Endodermal cell (in vitro differentiated cells): ENCODE measurements at regions not wholly inside any gene's neighbourhood (a gene's known extent, or its start where the extent isn't known, plus 50 kb on each side); places are given as distances from the start of the nearest gene placed in this dataset.
A peak's percentile ranks its signal among the peaks of the same experiment; 100 is the strongest.

Experiments used
- DNase-seq: peaks from one replicate; pipeline ENCODE4 v3.0.0-alpha.2; 2017
- H3K27ac ChIP-seq: 2 replicates; pipeline ENCODE4 v1.5.1; 2013; ENCODE audit warnings: mild to moderate bottlenecking, low read depth, low read length, moderate library complexity
- H3K27me3 ChIP-seq: 2 replicates; pipeline ENCODE4 v1.6.1; 2013; ENCODE audit warnings: mild to moderate bottlenecking, low read length, moderate library complexity; ENCODE audit not compliant: insufficient read depth, control insufficient read depth, poor library complexity, severe bottlenecking
- H3K36me3 ChIP-seq: 2 replicates; pipeline ENCODE4 v1.7.0; 2013; ENCODE audit warnings: mild to moderate bottlenecking, low read length, moderate library complexity; ENCODE audit not compliant: control insufficient read depth, insufficient read depth
- H3K4me1 ChIP-seq: one replicate; pipeline ENCODE4 v1.7.0; 2013; ENCODE audit warnings: low read length; ENCODE audit not compliant: control insufficient read depth, insufficient read depth
- H3K4me3 ChIP-seq: 2 replicates; pipeline ENCODE4 v1.5.1; 2013; ENCODE audit warnings: mild to moderate bottlenecking, low read length, moderate library complexity
- H3K9ac ChIP-seq: 2 replicates; pipeline ENCODE4 v1.6.1; 2013; ENCODE audit warnings: mild to moderate bottlenecking, low read length, moderate library complexity; ENCODE audit not compliant: poor library complexity, severe bottlenecking; ENCODE audit errors: extremely low read depth
- H3K9me3 ChIP-seq: 2 replicates; pipeline ENCODE4 v1.6.1; 2013; ENCODE audit warnings: mild to moderate bottlenecking, low read length, moderate library complexity; ENCODE audit not compliant: control insufficient read depth
- H3K27ac Mint-ChIP-seq: 2 replicates; pipeline ENCODE4 v1.8.0; 2020; ENCODE audit warnings: mixed read lengths
- H3K27me3 Mint-ChIP-seq: 2 replicates; pipeline ENCODE4 v1.8.0; 2021; ENCODE audit warnings: mild to moderate bottlenecking, mixed read lengths; ENCODE audit not compliant: insufficient read depth
- H3K36me3 Mint-ChIP-seq: 2 replicates; pipeline ENCODE4 v1.8.0; 2020; ENCODE audit warnings: low read depth, mixed read lengths
- H3K4me1 Mint-ChIP-seq: 2 replicates; pipeline ENCODE4 v1.8.0; 2020; ENCODE audit warnings: mixed read lengths
- H3K4me3 Mint-ChIP-seq: 2 replicates; pipeline ENCODE4 v1.8.0; 2020; ENCODE audit warnings: mild to moderate bottlenecking, moderate library complexity, mixed read lengths
- H3K9me3 Mint-ChIP-seq: 2 replicates; pipeline ENCODE4 v1.8.0; 2020; ENCODE audit warnings: mild to moderate bottlenecking, mixed read lengths
- WGBS, 2 experiments: methylation state at CpG; one replicate each; pipeline versions ENCODE4 v1.1.5 to v1.1.7; 2013; ENCODE audit warnings: missing lambda C conversion rate in 2 of 2, mixed read lengths in 1 of 2; ENCODE audit not compliant: insufficient coverage in 1 of 2, insufficient read length in 1 of 2; 5-methylcytosine and 5-hydroxymethylcytosine counted together
- TF ChIP-seq, protein P1 (sequence below): fragments of 200-600 bp; sonication (generic); conservative IDR thresholded peaks from 2 replicates; pipeline ENCODE4 v1.5.0; 2021; ENCODE audit warnings: antibody characterized with exemption, mild to moderate bottlenecking

DNA sequence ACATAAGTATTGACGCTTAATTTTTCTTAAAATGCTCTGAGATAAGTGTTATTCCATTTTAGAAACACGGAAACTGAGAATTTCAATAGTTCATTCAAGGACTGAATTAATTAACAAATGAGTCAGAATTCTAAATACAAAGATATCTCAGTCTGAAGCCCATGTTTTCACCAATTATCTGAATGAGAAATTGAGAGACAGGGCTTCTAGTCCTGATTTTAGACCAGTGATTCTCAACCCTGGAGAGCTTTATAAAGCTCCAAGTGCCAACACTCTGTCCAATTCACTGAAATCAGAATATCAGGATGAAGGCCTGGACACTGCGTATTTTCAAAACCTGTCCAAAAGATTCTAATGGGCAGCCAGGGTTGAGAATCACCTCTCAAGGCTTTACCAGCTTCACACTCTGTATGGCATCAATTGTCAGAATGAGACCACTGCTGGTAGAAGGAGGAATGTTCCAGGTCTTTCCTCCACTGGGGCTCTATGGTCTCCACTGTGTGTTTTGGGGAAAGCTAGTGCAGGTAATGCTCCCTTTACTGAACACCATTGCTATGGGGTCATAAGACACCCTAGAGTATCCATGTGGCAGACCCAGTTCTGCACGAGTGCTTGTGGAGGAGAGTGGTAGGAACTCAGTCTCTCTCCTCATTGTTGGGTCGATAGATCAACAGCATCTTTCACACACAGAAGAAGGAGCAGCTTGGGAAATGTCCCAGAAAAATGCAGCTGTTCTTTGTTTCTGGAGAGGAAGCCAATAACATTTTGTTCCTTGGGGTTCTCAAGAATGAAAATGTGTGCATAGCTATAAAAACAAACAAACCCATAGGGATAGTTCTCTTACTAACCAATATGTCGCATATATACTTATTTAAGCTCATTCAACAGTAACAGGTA is 99.7 kb upstream of the OSMR start:
- no peaks in the 10 kb centered on the region for H3K36me3 Mint-ChIP-seq
- no peak overlapping the region for H3K4me3 ChIP-seq

GRCh38 chr5:38749861-38750260 is 96.0 kb upstream of the OSMR start:
- Mint-ChIP-seq H3K27me3 (peaks cover 3% of the 10 kb centered on the region), H3K27ac (no peak overlapping the region), H3K36me3 (no peaks in the 10 kb centered on the region), H3K9me3 (no peaks in the 10 kb centered on the region), H3K4me1 (no peaks in the 10 kb centered on the region), H3K4me3 (no peak overlapping the region)
- H3K27me3 ChIP-seq, result peaks cover 5% of the 10 kb centered on the region
- H3K9ac ChIP-seq, result no peak overlapping the region
- DNase-seq, result no peak
- TF ChIP-seq, protein P1, sequence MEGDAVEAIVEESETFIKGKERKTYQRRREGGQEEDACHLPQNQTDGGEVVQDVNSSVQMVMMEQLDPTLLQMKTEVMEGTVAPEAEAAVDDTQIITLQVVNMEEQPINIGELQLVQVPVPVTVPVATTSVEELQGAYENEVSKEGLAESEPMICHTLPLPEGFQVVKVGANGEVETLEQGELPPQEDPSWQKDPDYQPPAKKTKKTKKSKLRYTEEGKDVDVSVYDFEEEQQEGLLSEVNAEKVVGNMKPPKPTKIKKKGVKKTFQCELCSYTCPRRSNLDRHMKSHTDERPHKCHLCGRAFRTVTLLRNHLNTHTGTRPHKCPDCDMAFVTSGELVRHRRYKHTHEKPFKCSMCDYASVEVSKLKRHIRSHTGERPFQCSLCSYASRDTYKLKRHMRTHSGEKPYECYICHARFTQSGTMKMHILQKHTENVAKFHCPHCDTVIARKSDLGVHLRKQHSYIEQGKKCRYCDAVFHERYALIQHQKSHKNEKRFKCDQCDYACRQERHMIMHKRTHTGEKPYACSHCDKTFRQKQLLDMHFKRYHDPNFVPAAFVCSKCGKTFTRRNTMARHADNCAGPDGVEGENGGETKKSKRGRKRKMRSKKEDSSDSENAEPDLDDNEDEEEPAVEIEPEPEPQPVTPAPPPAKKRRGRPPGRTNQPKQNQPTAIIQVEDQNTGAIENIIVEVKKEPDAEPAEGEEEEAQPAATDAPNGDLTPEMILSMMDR, result no peak
- H3K27ac ChIP-seq, result no peak overlapping the region
- no peak overlapping the region for H3K4me3 ChIP-seq
- H3K36me3 ChIP-seq, result no peaks in the 10 kb centered on the region
- no peaks in the 10 kb centered on the region for H3K4me1 ChIP-seq
- WGBS, 2 experiments, result 80 to 88% methylated on average over 1 to 3 of the region's 3 CpGs
- no peaks in the 10 kb centered on the region for H3K9me3 ChIP-seq

More for the DNA sequence above, 99.7 kb upstream of the OSMR start:
- no peak overlapping the region for H3K27ac ChIP-seq
- Mint-ChIP-seq H3K9me3 (peaks cover 19% of the 10 kb centered on the region), H3K27ac (no peak overlapping the region), H3K4me1 (no peaks in the 10 kb centered on the region), H3K27me3 (no peaks in the 10 kb centered on the region), H3K4me3 (no peak overlapping the region)
- no peaks in the 10 kb centered on the region for H3K4me1 ChIP-seq
- peaks cover 5% of the 10 kb centered on the region for H3K27me3 ChIP-seq
- TF ChIP-seq, protein P1, result no peak
- H3K36me3 ChIP-seq, result no peaks in the 10 kb centered on the region
- 94% methylated on average over 2 to 5 of the region's 6 CpGs for WGBS, 2 experiments
- peaks cover 23% of the 10 kb centered on the region for H3K9me3 ChIP-seq
- DNase-seq, result no peak
- H3K9ac ChIP-seq, result no peak overlapping the region

- Mint-ChIP-seq H3K4me3 (no peak overlapping the region), H3K27me3 (peaks cover 6% of the 10 kb centered on the region), H3K36me3 (no peaks in the 10 kb centered on the region), H3K9me3 (no peaks in the 10 kb centered on the region), H3K4me1 (no peaks in the 10 kb centered on the region), H3K27ac (no peak overlapping the region)
- WGBS, 2 experiments, result 85 to 88% methylated on average over 2 to 4 of the region's 4 CpGs
- Histone ChIP-seq H3K4me3 (no peak overlapping the region), H3K4me1 (no peaks in the 10 kb centered on the region), H3K9ac (no peak overlapping the region), H3K27ac (no peak overlapping the region), H3K27me3 (peaks cover 5% of the 10 kb centered on the region), H3K9me3 (no peaks in the 10 kb centered on the region), H3K36me3 (no peaks in the 10 kb centered on the region)
- TF ChIP-seq, protein P1, result peak; percentile 66
- DNase-seq, result peak; percentile 65
Measured at GRCh38 chr5:38751103-38751502, 94.7 kb upstream of the OSMR start.
